GM12878 (cell line): ENCODE measurements at regions not wholly inside any gene's neighbourhood (a gene's known extent, or its start where the extent isn't known, plus 50 kb on each side); places are given as distances from the start of the nearest gene placed in this dataset.

Experiments used
- ATAC-seq: fragments of 200-7000 bp; cut with Tn5 transposase; 3 replicates; pipeline ENCODE4 v1.9.1; 2020; ENCODE audit warnings: mild to moderate bottlenecking, moderate library complexity
- BruUV-seq: library from RNA; stranded (reverse); fragments of 400-500 nt; replicated peaks from 2 replicates; lab custom pipeline; 2021; lab: Mats Ljungman, UMichigan
- CTCF ChIA-PET: fragments of 300-600 bp; sonication (Branson Sonifier 250); formaldehyde crosslinking; extraction: SDS; loops from one replicate; lab custom pipeline; 2021; ENCODE audit warnings: inconsistent platforms; lab: Yijun Ruan, JAX
- POLR2A ChIA-PET: fragments of 350-600 bp; formaldehyde crosslinking; extraction: SDS; loops from one replicate; lab custom pipeline; 2021; ENCODE audit warnings: inconsistent platforms; lab: Charles Lee
- RAD21 ChIA-PET: fragments of 300-600 bp; sonication (Branson Sonifier 250); formaldehyde crosslinking; loops from one replicate; lab custom pipeline; 2023; ENCODE audit warnings: antibody characterized with exemption; ENCODE audit not compliant: unreplicated experiment; lab: Charles Lee
- SMC1A ChIA-PET: fragments of 300-600 bp; sonication (Branson Sonifier 250); formaldehyde crosslinking; loops from one replicate; lab custom pipeline; 2023; ENCODE audit not compliant: unreplicated experiment, uncharacterized antibody; lab: Charles Lee
- DNase-seq: peaks from one replicate; pipeline ENCODE4 v3.0.0-alpha.2; 2011; ENCODE audit warnings: low read depth, low spot score
- FAIRE-seq: peaks from 3 replicates; lab custom pipeline; 2011; peaks lifted over from hg19 to GRCh38; lab: Jason Lieb, UNC
- H2AFZ ChIP-seq: 2 replicates; pipeline ENCODE4 v1.6.0; 2011; ENCODE audit warnings: low read depth, low read length, control low read depth; ENCODE audit not compliant: control insufficient read depth
- H3K27ac ChIP-seq: 2 replicates; pipeline ENCODE4 v1.5.1; 2011; ENCODE audit warnings: control low read depth; ENCODE audit not compliant: control insufficient read depth, insufficient read depth
- H3K27me3 ChIP-seq, 2 experiments: replicated peaks in 1 of 2; 2 replicates each; pipeline versions ENCODE4 v1.6.0 to v1.6.1; 2011; ENCODE audit warnings: low read length in 1 of 2; ENCODE audit not compliant: control insufficient read depth in 2 of 2, insufficient read depth in 2 of 2
- H3K36me3 ChIP-seq, 2 experiments: 2 replicates each; pipeline ENCODE4 v1.5.1; 2011; ENCODE audit warnings: low read length in 1 of 2; ENCODE audit not compliant: control insufficient read depth in 2 of 2, insufficient read depth in 2 of 2
- H3K4me1 ChIP-seq: 2 replicates; pipeline ENCODE4 v1.6.1; 2011; ENCODE audit warnings: mild to moderate bottlenecking, low read length, moderate library complexity, mixed read lengths; ENCODE audit not compliant: control insufficient read depth, insufficient read depth
- H3K4me2 ChIP-seq: 2 replicates; pipeline ENCODE4 v1.6.0; 2011; ENCODE audit warnings: control low read depth; ENCODE audit not compliant: control insufficient read depth, insufficient read depth
- H3K4me3 ChIP-seq: fragments of 200-600 bp; sonication (generic); 2 replicates; pipeline ENCODE4 v1.5.1; 2016
- H3K79me2 ChIP-seq: 2 replicates; pipeline ENCODE4 v1.6.0; 2011; ENCODE audit warnings: low read length; ENCODE audit not compliant: control insufficient read depth, insufficient read depth
- H3K9ac ChIP-seq: 2 replicates; pipeline ENCODE4 v1.8.0; 2011; ENCODE audit warnings: low read length, control low read depth, mixed read lengths; ENCODE audit not compliant: control insufficient read depth, insufficient read depth
- H3K9me3 ChIP-seq: replicated peaks from 3 replicates; pipeline ENCODE4 v1.5.1; 2011; ENCODE audit warnings: mild to moderate bottlenecking, low read length; ENCODE audit not compliant: control insufficient read depth, insufficient read depth
- H4K20me1 ChIP-seq: 2 replicates; pipeline ENCODE4 v1.6.0; 2011; ENCODE audit not compliant: control insufficient read depth, insufficient read depth
- EP300 ChIP-seq, 2 experiments: fragments of 150-350 bp in 1 of 2; IDR thresholded peaks; 2 replicates each; pipeline ENCODE4 v1.6.1; 2011 to 2012; ENCODE audit warnings: low read depth in 2 of 2, low read length in 2 of 2, borderline replicate concordance in 1 of 2, improper control_type of control experiment in 1 of 2, inconsistent platforms in 1 of 2; ENCODE audit not compliant: control insufficient read depth in 1 of 2
- IKZF2 ChIP-seq, 2 experiments: fragments of 450-650 bp; IDR thresholded peaks; 2 replicates each; pipeline ENCODE4 v1.6.1; 2017; ENCODE audit warnings: mild to moderate bottlenecking in 2 of 2, moderate library complexity in 2 of 2
- JUND ChIP-seq: IDR thresholded peaks from 2 replicates; pipeline ENCODE4 v1.6.1; 2012; ENCODE audit warnings: low read depth, mild to moderate bottlenecking, low read length, improper control_type of control experiment, moderate library complexity
- MAX ChIP-seq: IDR thresholded peaks from 2 replicates; pipeline ENCODE4 v1.6.1; 2012; ENCODE audit warnings: low read depth, low read length, improper control_type of control experiment
- NRF1 ChIP-seq: conservative IDR thresholded peaks from 2 replicates; pipeline ENCODE4 v1.6.1; 2011; ENCODE audit warnings: mild to moderate bottlenecking, low read depth, low read length, improper control_type of control experiment
- ZBED1 ChIP-seq: IDR thresholded peaks from 2 replicates; pipeline ENCODE4 v1.6.1; 2016; ENCODE audit warnings: borderline replicate concordance
- ZBTB4 ChIP-seq: fragments of 450-650 bp; formaldehyde crosslinking; IDR thresholded peaks from 2 replicates; pipeline ENCODE4 v1.4.0; 2022; ENCODE audit warnings: mild to moderate bottlenecking, moderate library complexity
- WGBS: methylation state at CpG from one replicate; pipeline ENCODE4 v1.1.6; 2016; ENCODE audit warnings: low lambda C conversion rate; ENCODE audit not compliant: insufficient replicate concordance, insufficient coverage; ENCODE audit errors: missing lambda C conversion rate; 5-methylcytosine and 5-hydroxymethylcytosine counted together
- in situ Hi-C: fragments of 300-500 bp; cut with MboI; formaldehyde crosslinking; loops from 9 replicates; pipeline ENCODE4 v1.14.3; 2018; ENCODE audit warnings: mixed read lengths
- intact Hi-C: fragments of 100-400 bp; cut with micrococcal nuclease; formaldehyde crosslinking; loops from one replicate; pipeline ENCODE4 v1.14.2; 2022; ENCODE audit not compliant: unreplicated experiment

GRCh38 chr2:16185801-16186272, 245.5 kb downstream of the MYCN start:
- H4K20me1 ChIP-seq: no peaks in the 10 kb centered on the region
- H3K4me2 ChIP-seq: no peak overlapping the region
- H3K36me3 ChIP-seq: no peaks in the 10 kb centered on the region
- in situ Hi-C loops: no loop called here
- no peak overlapping the region for H2AFZ ChIP-seq
- 22% methylated on average over 11 of the region's 11 CpGs for WGBS
- RAD21 ChIA-PET: no interaction called here
- no peak for ATAC-seq
- DNase-seq: no peak
- H3K4me3 ChIP-seq: no peak overlapping the region
- no peak overlapping the region for H3K9ac ChIP-seq
- SMC1A ChIA-PET: no interaction called here
- CTCF ChIA-PET: no interaction called here
- TF ChIP-seq NRF1: no peak
- TF ChIP-seq MAX: no peak
- TF ChIP-seq JUND: no peak
- no peak for TF ChIP-seq IKZF2 (IDR thresholded peaks at IDR 0.05)
- TF ChIP-seq ZBTB4 (CRISPR knock-in tag): no peak
- no peak for TF ChIP-seq ZBED1
- TF ChIP-seq EP300 (IDR thresholded peaks at IDR 0.05; ENCODE audit: borderline replicate concordance in 1 of 2, control insufficient read depth in 1 of 2, low read depth in 2 of 2, low read length in 2 of 2): no peak
- BruUV-seq: no TSS peak
- no peaks in the 10 kb centered on the region for H3K79me2 ChIP-seq
- H3K9me3 ChIP-seq: no peaks in the 10 kb centered on the region
- H3K27me3 ChIP-seq: no peaks in the 10 kb centered on the region; a peak in 2 of 4 replicates
- FAIRE-seq: no peak
- no peaks in the 10 kb centered on the region for H3K4me1 ChIP-seq
- intact Hi-C loops: no loop called here
- no peak overlapping the region for H3K27ac ChIP-seq
- POLR2A ChIA-PET: no interaction called here
